ENCODE measurements at regions not wholly inside any gene's neighbourhood (a gene's known extent, or its start where the extent isn't known, plus 50 kb on each side); places are given as distances from the start of the nearest gene placed in this dataset.
A peak's percentile ranks its signal among the peaks of the same experiment; 100 is the strongest.
"Not testable (repeated sequence)": the region's sequence is repeated elsewhere in the genome, so short reads cannot be mapped to it uniquely, and the experiment has no call there.

DNA sequence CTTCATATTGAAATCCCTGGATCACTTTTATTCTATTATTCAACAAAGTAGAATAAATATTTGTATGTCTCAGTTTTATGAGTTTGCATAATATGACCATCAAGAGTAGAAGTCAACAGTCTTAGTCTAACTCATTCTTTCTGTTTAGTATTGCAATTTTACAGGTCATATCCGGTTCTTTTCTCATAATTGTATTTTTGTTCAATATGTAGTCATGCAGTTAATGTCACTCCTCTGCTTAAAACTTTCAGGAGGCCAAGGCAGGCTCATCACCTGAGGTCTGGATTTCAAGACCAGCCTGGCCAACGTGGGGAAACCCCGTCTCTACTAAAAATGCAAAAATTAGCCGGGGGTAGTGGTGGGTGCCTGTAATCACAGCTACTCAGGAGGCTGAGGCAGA is 148.4 kb upstream of the TRPM3 start:
- H3K4me3 ChIP-seq = peak overlapping the region; percentile 12

DNA sequence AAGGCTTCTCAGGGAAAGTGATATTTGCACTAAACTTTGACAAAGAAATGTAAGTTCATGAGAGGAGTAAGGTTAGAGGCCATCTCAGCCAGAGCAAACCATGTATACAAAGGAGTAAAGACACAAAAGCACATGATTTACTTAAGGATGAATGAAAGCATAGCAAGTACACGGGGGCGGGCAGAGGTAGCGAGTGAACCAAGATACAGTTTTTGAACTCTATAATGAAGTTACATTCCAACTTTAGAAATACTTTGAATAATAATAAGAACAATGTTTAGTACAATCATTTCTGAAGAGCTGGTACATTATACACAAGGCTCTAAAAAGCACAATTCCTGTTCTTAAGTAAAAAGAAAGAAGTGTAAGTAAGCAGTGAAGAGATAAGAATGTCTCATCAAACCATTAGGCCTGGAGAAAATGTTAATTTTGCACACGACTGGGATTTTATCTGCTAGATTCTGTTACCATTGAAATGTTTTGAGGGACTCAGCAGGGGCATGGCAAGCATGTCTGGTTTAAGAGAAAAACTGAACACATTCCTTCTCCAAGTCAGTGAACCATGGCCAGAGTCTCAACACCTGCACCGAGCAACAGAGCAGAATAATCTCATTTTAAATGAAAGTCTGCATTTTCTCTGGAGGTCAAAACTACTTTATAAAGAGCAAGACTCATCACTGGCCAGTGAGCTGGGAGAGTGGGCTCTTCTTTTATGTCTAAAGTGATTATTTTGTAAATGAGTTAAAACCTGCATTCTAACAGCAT is 147.6 kb upstream of the TRPM3 start:
- H3K4me1 ChIP-seq = peaks cover 96% of the 10 kb centered on the region
- peak overlapping the region; percentile 90 for H3K27ac ChIP-seq
- H2AFZ ChIP-seq (replicated peaks) = no peak overlapping the region
- H3K4me1 Mint-ChIP-seq = peaks cover 69% of the 10 kb centered on the region
- no peaks in the 10 kb centered on the region for H4K20me1 ChIP-seq (ENCODE audit: low read depth)
- H3K36me3 ChIP-seq = no peaks in the 10 kb centered on the region
- H3K27me3 Mint-ChIP-seq (ENCODE audit: insufficient read depth, low read depth) = peaks cover 5% of the 10 kb centered on the region
- H3K4me3 ChIP-seq = peak overlapping the region; percentile 12
- H3K27ac Mint-ChIP-seq = peak overlapping the region; percentile 96
- H3K9me3 Mint-ChIP-seq = no peaks in the 10 kb centered on the region
- TF ChIP-seq, protein P1, sequence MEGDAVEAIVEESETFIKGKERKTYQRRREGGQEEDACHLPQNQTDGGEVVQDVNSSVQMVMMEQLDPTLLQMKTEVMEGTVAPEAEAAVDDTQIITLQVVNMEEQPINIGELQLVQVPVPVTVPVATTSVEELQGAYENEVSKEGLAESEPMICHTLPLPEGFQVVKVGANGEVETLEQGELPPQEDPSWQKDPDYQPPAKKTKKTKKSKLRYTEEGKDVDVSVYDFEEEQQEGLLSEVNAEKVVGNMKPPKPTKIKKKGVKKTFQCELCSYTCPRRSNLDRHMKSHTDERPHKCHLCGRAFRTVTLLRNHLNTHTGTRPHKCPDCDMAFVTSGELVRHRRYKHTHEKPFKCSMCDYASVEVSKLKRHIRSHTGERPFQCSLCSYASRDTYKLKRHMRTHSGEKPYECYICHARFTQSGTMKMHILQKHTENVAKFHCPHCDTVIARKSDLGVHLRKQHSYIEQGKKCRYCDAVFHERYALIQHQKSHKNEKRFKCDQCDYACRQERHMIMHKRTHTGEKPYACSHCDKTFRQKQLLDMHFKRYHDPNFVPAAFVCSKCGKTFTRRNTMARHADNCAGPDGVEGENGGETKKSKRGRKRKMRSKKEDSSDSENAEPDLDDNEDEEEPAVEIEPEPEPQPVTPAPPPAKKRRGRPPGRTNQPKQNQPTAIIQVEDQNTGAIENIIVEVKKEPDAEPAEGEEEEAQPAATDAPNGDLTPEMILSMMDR (IDR thresholded peaks at IDR 0.05) = no peak
- TF ChIP-seq EZH2 (IDR thresholded peaks at IDR 0.05) (no peak), EZH2phosphoT487 (IDR thresholded peaks at IDR 0.05) (no peak)
- peaks cover 68% of the 10 kb centered on the region for H3F3A ChIP-seq (ENCODE audit: low read depth)
- H3K27me3 ChIP-seq = no peaks in the 10 kb centered on the region
- H3K79me2 ChIP-seq (ENCODE audit: low read depth) = no peaks in the 10 kb centered on the region
- H3K4me3 Mint-ChIP-seq = peak overlapping the region; percentile 44
- H3K9ac ChIP-seq = no peak overlapping the region
- peak; percentile 51 for DNase-seq (ENCODE audit: low spot score)
- peak overlapping the region; percentile 71 for H3K4me2 ChIP-seq
- H3K9me3 ChIP-seq (ENCODE audit: low read depth) = no peaks in the 10 kb centered on the region
- peaks cover 1% of the 10 kb centered on the region for H3K36me3 Mint-ChIP-seq

More for the DNA sequence above, 148.4 kb upstream of the TRPM3 start:
- peak overlapping the region; percentile 90 for H3K27ac ChIP-seq
- H3K79me2 ChIP-seq (ENCODE audit: low read depth) = no peaks in the 10 kb centered on the region
- H3K4me1 ChIP-seq = peaks cover 98% of the 10 kb centered on the region
- DNase-seq (ENCODE audit: low spot score) = no peak
- Mint-ChIP-seq H3K27ac (peak overlapping the region; percentile 92), H3K4me3 (no peak overlapping the region), H3K9me3 (no peaks in the 10 kb centered on the region), H3K36me3 (peaks cover 1% of the 10 kb centered on the region), H3K4me1 (peaks cover 77% of the 10 kb centered on the region), H3K27me3 (ENCODE audit: insufficient read depth, low read depth) (peaks cover 5% of the 10 kb centered on the region)
- no peaks in the 10 kb centered on the region for H3K9me3 ChIP-seq (ENCODE audit: low read depth)
- no peaks in the 10 kb centered on the region for H4K20me1 ChIP-seq (ENCODE audit: low read depth)
- H3K36me3 ChIP-seq = no peaks in the 10 kb centered on the region
- H3F3A ChIP-seq (ENCODE audit: low read depth) = peaks cover 75% of the 10 kb centered on the region
- TF ChIP-seq, protein P1 (IDR thresholded peaks at IDR 0.05) = no peak
- TF ChIP-seq EZH2 (IDR thresholded peaks at IDR 0.05) = no peak
- no peak for TF ChIP-seq EZH2phosphoT487 (IDR thresholded peaks at IDR 0.05)
- peak overlapping the region; percentile 71 for H3K4me2 ChIP-seq
- no peak overlapping the region for H2AFZ ChIP-seq (replicated peaks)
- H3K9ac ChIP-seq = no peak overlapping the region
- H3K27me3 ChIP-seq = no peaks in the 10 kb centered on the region

DNA sequence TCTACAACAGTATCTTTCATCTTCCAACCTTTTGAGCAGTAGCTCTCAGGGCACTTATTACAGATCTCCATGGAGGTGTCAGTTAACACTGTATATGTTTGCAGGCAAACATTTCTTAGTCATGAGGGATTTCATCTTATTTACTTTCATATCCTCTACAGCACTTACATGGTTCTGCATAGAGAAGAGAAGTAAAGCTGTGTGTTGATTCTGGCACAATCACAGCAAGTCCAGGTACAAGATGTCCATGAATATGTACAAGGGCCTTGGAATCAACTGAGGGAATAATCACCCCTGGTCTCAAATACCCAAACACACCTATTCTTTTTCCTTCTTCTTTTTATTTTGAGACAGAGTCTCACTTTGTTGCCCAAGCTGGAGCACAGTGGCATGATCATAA is 142.0 kb upstream of the TRPM3 start:
- Histone ChIP-seq H3K27ac (no peak overlapping the region), H3K4me2 (no peak overlapping the region), H3K4me3 (no peak overlapping the region), H3K27me3 (no peaks in the 10 kb centered on the region), H3K79me2 (ENCODE audit: low read depth) (no peaks in the 10 kb centered on the region), H3K9me3 (ENCODE audit: low read depth) (peaks cover 5% of the 10 kb centered on the region), H3K36me3 (no peaks in the 10 kb centered on the region), H4K20me1 (ENCODE audit: low read depth) (no peaks in the 10 kb centered on the region), H2AFZ (replicated peaks) (no peak overlapping the region), H3K4me1 (peaks cover 46% of the 10 kb centered on the region), H3F3A (ENCODE audit: low read depth) (peaks cover 17% of the 10 kb centered on the region), H3K9ac (no peak overlapping the region)
- H3K27ac Mint-ChIP-seq = no peak overlapping the region
- no peak overlapping the region for H3K4me3 Mint-ChIP-seq
- no peaks in the 10 kb centered on the region for H3K27me3 Mint-ChIP-seq (ENCODE audit: insufficient read depth, low read depth)
- no peak for DNase-seq (ENCODE audit: low spot score)
- H3K9me3 Mint-ChIP-seq = peaks cover 32% of the 10 kb centered on the region
- TF ChIP-seq EZH2phosphoT487 (IDR thresholded peaks at IDR 0.05) (no peak), EZH2 (IDR thresholded peaks at IDR 0.05) (no peak)
- TF ChIP-seq, protein P1 (IDR thresholded peaks at IDR 0.05) = no peak
- H3K36me3 Mint-ChIP-seq = peaks cover 31% of the 10 kb centered on the region
- H3K4me1 Mint-ChIP-seq = peaks cover 24% of the 10 kb centered on the region

DNA sequence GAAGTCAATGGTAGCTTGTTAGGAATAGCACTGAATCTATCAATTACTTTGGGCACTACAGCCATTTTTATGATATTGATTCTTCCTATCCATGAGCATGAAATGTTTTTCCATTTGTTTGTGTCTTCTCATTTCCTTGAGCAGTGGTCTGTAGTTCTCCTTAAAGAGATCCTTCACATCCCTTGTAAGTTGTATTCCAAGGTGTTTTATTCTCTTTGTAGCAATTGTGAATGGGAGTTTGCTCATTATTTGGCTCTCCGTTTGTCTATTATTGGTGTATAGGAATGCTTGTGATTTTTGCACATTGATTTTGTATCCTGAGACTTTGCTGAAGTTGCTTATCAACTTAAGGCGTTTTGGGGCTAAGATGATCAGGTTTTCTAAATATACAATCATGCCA is 139.0 kb upstream of the TRPM3 start:
- peaks cover 16% of the 10 kb centered on the region for H3K4me1 ChIP-seq
- not testable (repeated sequence) for H3K4me1 Mint-ChIP-seq; H3K36me3 ChIP-seq; H3K4me3 Mint-ChIP-seq; H3K4me2 ChIP-seq; H3K27ac Mint-ChIP-seq; H3K79me2 ChIP-seq (ENCODE audit: low read depth); H3K9me3 ChIP-seq (ENCODE audit: low read depth); DNase-seq (ENCODE audit: low spot score); H2AFZ ChIP-seq (replicated peaks); H3K27ac ChIP-seq; H3K27me3 ChIP-seq; H3F3A ChIP-seq (ENCODE audit: low read depth); H4K20me1 ChIP-seq (ENCODE audit: low read depth); H3K9ac ChIP-seq; H3K4me3 ChIP-seq; H3K27me3 Mint-ChIP-seq (ENCODE audit: insufficient read depth, low read depth)
- Mint-ChIP-seq H3K9me3 (peaks cover 47% of the 10 kb centered on the region), H3K36me3 (peaks cover 33% of the 10 kb centered on the region)
